Hepatocyte (in vitro differentiated cells): ENCODE measurements at regions not wholly inside any gene's neighbourhood (a gene's known extent, or its start where the extent isn't known, plus 50 kb on each side); places are given as distances from the start of the nearest gene placed in this dataset.

ENCODE experiments used
- DNase-seq: peaks from one replicate; pipeline ENCODE4 v3.0.0-alpha.2; 2016; ENCODE audit warnings: low spot score
- H2AFZ ChIP-seq: fragments of 200-600 bp; sonication (generic); 2 replicates; pipeline ENCODE4 v1.6.0; 2016; ENCODE audit warnings: antibody characterized with exemption, mild to moderate bottlenecking
- H3K27ac ChIP-seq: fragments of 200-600 bp; sonication (generic); 2 replicates; pipeline ENCODE4 v1.5.1; 2016; ENCODE audit warnings: mild to moderate bottlenecking
- H3K27me3 ChIP-seq: fragments of 200-600 bp; sonication (generic); 2 replicates; pipeline ENCODE4 v1.6.1; 2016
- H3K36me3 ChIP-seq: fragments of 200-600 bp; sonication (generic); replicated peaks from 2 replicates; pipeline ENCODE4 v1.5.1; 2016; ENCODE audit warnings: low read depth; ENCODE audit not compliant: insufficient read depth
- H3K4me1 ChIP-seq: fragments of 200-600 bp; sonication (generic); 2 replicates; pipeline ENCODE4 v1.5.1; 2016; ENCODE audit warnings: mild to moderate bottlenecking, moderate library complexity; ENCODE audit not compliant: insufficient read depth
- H3K4me2 ChIP-seq: fragments of 200-600 bp; sonication (generic); 2 replicates; pipeline ENCODE4 v1.6.0; 2016
- H3K4me3 ChIP-seq: fragments of 200-600 bp; sonication (generic); 2 replicates; pipeline ENCODE4 v1.5.1; 2016; ENCODE audit warnings: mild to moderate bottlenecking
- H3K79me2 ChIP-seq: fragments of 200-600 bp; sonication (generic); 2 replicates; pipeline ENCODE4 v1.6.0; 2017; ENCODE audit warnings: mild to moderate bottlenecking
- H3K9me2 ChIP-seq: fragments of 200-600 bp; sonication (generic); replicated peaks from 2 replicates; pipeline ENCODE4 v1.6.0; 2017; ENCODE audit warnings: mild to moderate bottlenecking; ENCODE audit not compliant: insufficient read depth
- H3K9me3 ChIP-seq: fragments of 200-600 bp; sonication (generic); 2 replicates; pipeline ENCODE4 v1.5.1; 2016; ENCODE audit warnings: low read depth, mild to moderate bottlenecking
- H4K20me1 ChIP-seq: fragments of 200-600 bp; sonication (generic); 2 replicates; pipeline ENCODE4 v1.6.0; 2016; ENCODE audit warnings: mild to moderate bottlenecking; ENCODE audit not compliant: insufficient read depth, poor library complexity, severe bottlenecking
- CTCF ChIP-seq: fragments of 200-600 bp; sonication (generic); IDR thresholded peaks from 2 replicates; pipeline ENCODE4 v1.5.1; 2016; ENCODE audit warnings: antibody characterized with exemption, mild to moderate bottlenecking; ENCODE audit not compliant: poor library complexity
- EZH2 ChIP-seq: fragments of 200-600 bp; sonication (generic); IDR thresholded peaks from 2 replicates; pipeline ENCODE4 v1.6.1; 2016; ENCODE audit warnings: antibody characterized with exemption, mild to moderate bottlenecking, borderline replicate concordance
- EZH2phosphoT487 ChIP-seq: fragments of 200-600 bp; sonication (generic); IDR thresholded peaks from one replicate; pipeline ENCODE4 v1.6.1; 2018; ENCODE audit warnings: antibody characterized with exemption, mild to moderate bottlenecking, low read depth, moderate library complexity; ENCODE audit not compliant: unreplicated experiment, severe bottlenecking
- WGBS: methylation state at CpG from one replicate; pipeline ENCODE4 v1.1.6; 2016; ENCODE audit warnings: low lambda C conversion rate; ENCODE audit errors: missing lambda C conversion rate; 5-methylcytosine and 5-hydroxymethylcytosine counted together

DNA sequence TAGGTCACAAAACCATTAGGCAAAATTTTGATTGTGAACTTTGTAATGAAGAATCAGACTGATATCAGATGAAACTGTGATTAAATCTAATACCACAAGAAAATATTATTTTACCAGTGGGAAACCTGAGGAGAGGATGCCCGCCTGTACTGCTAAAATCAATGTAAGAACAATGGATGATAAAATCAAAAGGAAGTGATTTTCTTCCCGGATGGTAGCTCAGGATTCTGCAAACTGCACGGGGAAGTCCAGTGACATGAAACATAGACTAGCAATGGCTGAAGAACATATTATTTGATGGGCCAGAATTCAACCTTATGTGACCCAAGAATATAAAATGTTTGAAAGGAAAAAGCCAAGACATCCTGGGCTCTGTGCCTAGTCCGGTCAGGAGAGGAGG lies 974.9 kb downstream of the PCDH18 start:
- Histone ChIP-seq H3K4me3 (no peak overlapping the region), H2AFZ (no peak overlapping the region), H3K36me3 (no peaks in the 10 kb centered on the region), H3K27me3 (no peaks in the 10 kb centered on the region), H3K79me2 (no peaks in the 10 kb centered on the region), H3K27ac (no peak overlapping the region), H3K4me1 (peaks cover 2% of the 10 kb centered on the region), H3K9me3 (no peaks in the 10 kb centered on the region), H3K9me2 (no peaks in the 10 kb centered on the region), H3K4me2 (no peak overlapping the region), H4K20me1 (no peaks in the 10 kb centered on the region)
- 89% methylated on average over 4 of the region's 4 CpGs for WGBS
- TF ChIP-seq EZH2phosphoT487 (no peak), CTCF (no peak), EZH2 (no peak)
- no peak for DNase-seq

DNA sequence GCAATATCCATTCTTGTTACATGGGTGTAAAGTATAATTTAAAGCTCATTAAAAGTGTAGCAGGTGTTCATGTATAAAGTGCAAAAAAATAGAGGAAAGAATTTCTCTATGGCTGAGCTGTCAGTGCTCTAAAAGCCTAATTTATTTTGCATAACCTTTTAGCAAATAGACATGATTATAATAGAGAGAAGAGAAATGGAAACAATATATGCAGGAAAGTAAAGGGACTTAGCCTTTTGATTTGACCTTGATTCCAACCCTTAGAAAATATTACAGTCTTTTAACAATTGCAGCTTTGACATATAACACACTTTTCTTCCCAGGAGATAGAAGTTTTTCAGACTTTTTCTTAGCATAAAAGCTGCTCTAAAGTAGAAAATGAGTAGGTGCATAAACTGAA lies 978.3 kb downstream of the PCDH18 start:
- Histone ChIP-seq H4K20me1 (no peaks in the 10 kb centered on the region), H3K79me2 (no peaks in the 10 kb centered on the region), H3K4me2 (no peak overlapping the region), H3K27me3 (no peaks in the 10 kb centered on the region), H3K9me3 (no peaks in the 10 kb centered on the region), H3K4me3 (no peak overlapping the region), H3K27ac (no peak overlapping the region), H3K36me3 (no peaks in the 10 kb centered on the region), H3K4me1 (no peaks in the 10 kb centered on the region), H3K9me2 (no peaks in the 10 kb centered on the region), H2AFZ (no peak overlapping the region)
- no peak for DNase-seq
- TF ChIP-seq EZH2: no peak

- no peaks in the 10 kb centered on the region for H3K9me2 ChIP-seq
- WGBS: 90% methylated on average over 1 of the region's 1 CpG
- H3K4me1 ChIP-seq: no peaks in the 10 kb centered on the region
- no peaks in the 10 kb centered on the region for H3K27me3 ChIP-seq
- no peak for TF ChIP-seq EZH2phosphoT487
- no peak for TF ChIP-seq EZH2
- no peaks in the 10 kb centered on the region for H3K36me3 ChIP-seq
- H3K4me2 ChIP-seq: no peak overlapping the region
- H3K9me3 ChIP-seq: no peaks in the 10 kb centered on the region
- H3K4me3 ChIP-seq: no peak overlapping the region
- H2AFZ ChIP-seq: no peak overlapping the region
- no peak for DNase-seq
- H4K20me1 ChIP-seq: no peaks in the 10 kb centered on the region
- H3K27ac ChIP-seq: no peak overlapping the region
- H3K79me2 ChIP-seq: no peaks in the 10 kb centered on the region
Measured at GRCh38 chr4:136551753-136552152, 980.5 kb downstream of the PCDH18 start.

GRCh38 chr4:136540747-136541146 lies 991.5 kb downstream of the PCDH18 start:
- TF ChIP-seq EZH2: no peak
- TF ChIP-seq CTCF: no peak
- TF ChIP-seq EZH2phosphoT487: no peak
- Histone ChIP-seq H3K27me3 (no peaks in the 10 kb centered on the region), H3K36me3 (no peaks in the 10 kb centered on the region), H4K20me1 (no peaks in the 10 kb centered on the region), H3K4me1 (no peaks in the 10 kb centered on the region), H3K27ac (no peak overlapping the region), H3K9me2 (no peaks in the 10 kb centered on the region), H2AFZ (no peak overlapping the region), H3K4me3 (no peak overlapping the region), H3K9me3 (no peaks in the 10 kb centered on the region), H3K4me2 (no peak overlapping the region), H3K79me2 (no peaks in the 10 kb centered on the region)
- 88% methylated on average over 2 of the region's 2 CpGs for WGBS
- DNase-seq: no peak

- Histone ChIP-seq H2AFZ (no peak overlapping the region), H3K79me2 (no peaks in the 10 kb centered on the region), H4K20me1 (no peaks in the 10 kb centered on the region), H3K4me1 (no peaks in the 10 kb centered on the region), H3K27ac (no peak overlapping the region), H3K36me3 (no peaks in the 10 kb centered on the region), H3K9me3 (no peaks in the 10 kb centered on the region), H3K4me3 (no peak overlapping the region), H3K27me3 (no peaks in the 10 kb centered on the region), H3K4me2 (no peak overlapping the region), H3K9me2 (no peaks in the 10 kb centered on the region)
- no peak for TF ChIP-seq EZH2phosphoT487
- no peak for TF ChIP-seq EZH2
- no peak for TF ChIP-seq CTCF
- no peak for DNase-seq
Measured at GRCh38 chr4:136528131-136528530, 1004.2 kb downstream of the PCDH18 start.
